Hepatocyte (in vitro differentiated cells): ENCODE measurements at regions not wholly inside any gene's neighbourhood (a gene's known extent, or its start where the extent isn't known, plus 50 kb on each side); places are given as distances from the start of the nearest gene placed in this dataset.

Experiments used
- DNase-seq: peaks from one replicate; pipeline ENCODE4 v3.0.0-alpha.2; 2016; ENCODE audit warnings: low spot score
- H2AFZ ChIP-seq: fragments of 200-600 bp; sonication (generic); 2 replicates; pipeline ENCODE4 v1.6.0; 2016; ENCODE audit warnings: antibody characterized with exemption, mild to moderate bottlenecking
- H3K27ac ChIP-seq: fragments of 200-600 bp; sonication (generic); 2 replicates; pipeline ENCODE4 v1.5.1; 2016; ENCODE audit warnings: mild to moderate bottlenecking
- H3K27me3 ChIP-seq: fragments of 200-600 bp; sonication (generic); 2 replicates; pipeline ENCODE4 v1.6.1; 2016
- H3K36me3 ChIP-seq: fragments of 200-600 bp; sonication (generic); replicated peaks from 2 replicates; pipeline ENCODE4 v1.5.1; 2016; ENCODE audit warnings: low read depth; ENCODE audit not compliant: insufficient read depth
- H3K4me1 ChIP-seq: fragments of 200-600 bp; sonication (generic); 2 replicates; pipeline ENCODE4 v1.5.1; 2016; ENCODE audit warnings: mild to moderate bottlenecking, moderate library complexity; ENCODE audit not compliant: insufficient read depth
- H3K4me2 ChIP-seq: fragments of 200-600 bp; sonication (generic); 2 replicates; pipeline ENCODE4 v1.6.0; 2016
- H3K4me3 ChIP-seq: fragments of 200-600 bp; sonication (generic); 2 replicates; pipeline ENCODE4 v1.5.1; 2016; ENCODE audit warnings: mild to moderate bottlenecking
- H3K79me2 ChIP-seq: fragments of 200-600 bp; sonication (generic); 2 replicates; pipeline ENCODE4 v1.6.0; 2017; ENCODE audit warnings: mild to moderate bottlenecking
- H3K9me2 ChIP-seq: fragments of 200-600 bp; sonication (generic); replicated peaks from 2 replicates; pipeline ENCODE4 v1.6.0; 2017; ENCODE audit warnings: mild to moderate bottlenecking; ENCODE audit not compliant: insufficient read depth
- H3K9me3 ChIP-seq: fragments of 200-600 bp; sonication (generic); 2 replicates; pipeline ENCODE4 v1.5.1; 2016; ENCODE audit warnings: low read depth, mild to moderate bottlenecking
- H4K20me1 ChIP-seq: fragments of 200-600 bp; sonication (generic); 2 replicates; pipeline ENCODE4 v1.6.0; 2016; ENCODE audit warnings: mild to moderate bottlenecking; ENCODE audit not compliant: insufficient read depth, poor library complexity, severe bottlenecking
- EZH2 ChIP-seq: fragments of 200-600 bp; sonication (generic); IDR thresholded peaks from 2 replicates; pipeline ENCODE4 v1.6.1; 2016; ENCODE audit warnings: antibody characterized with exemption, mild to moderate bottlenecking, borderline replicate concordance
- EZH2phosphoT487 ChIP-seq: fragments of 200-600 bp; sonication (generic); IDR thresholded peaks from one replicate; pipeline ENCODE4 v1.6.1; 2018; ENCODE audit warnings: antibody characterized with exemption, mild to moderate bottlenecking, low read depth, moderate library complexity; ENCODE audit not compliant: unreplicated experiment, severe bottlenecking
- WGBS: methylation state at CpG from one replicate; pipeline ENCODE4 v1.1.6; 2016; ENCODE audit warnings: low lambda C conversion rate; ENCODE audit errors: missing lambda C conversion rate; 5-methylcytosine and 5-hydroxymethylcytosine counted together
- TF ChIP-seq, protein P1 (sequence below): fragments of 200-600 bp; sonication (generic); IDR thresholded peaks from 2 replicates; pipeline ENCODE4 v1.5.1; 2016; ENCODE audit warnings: antibody characterized with exemption, mild to moderate bottlenecking; ENCODE audit not compliant: poor library complexity

DNA sequence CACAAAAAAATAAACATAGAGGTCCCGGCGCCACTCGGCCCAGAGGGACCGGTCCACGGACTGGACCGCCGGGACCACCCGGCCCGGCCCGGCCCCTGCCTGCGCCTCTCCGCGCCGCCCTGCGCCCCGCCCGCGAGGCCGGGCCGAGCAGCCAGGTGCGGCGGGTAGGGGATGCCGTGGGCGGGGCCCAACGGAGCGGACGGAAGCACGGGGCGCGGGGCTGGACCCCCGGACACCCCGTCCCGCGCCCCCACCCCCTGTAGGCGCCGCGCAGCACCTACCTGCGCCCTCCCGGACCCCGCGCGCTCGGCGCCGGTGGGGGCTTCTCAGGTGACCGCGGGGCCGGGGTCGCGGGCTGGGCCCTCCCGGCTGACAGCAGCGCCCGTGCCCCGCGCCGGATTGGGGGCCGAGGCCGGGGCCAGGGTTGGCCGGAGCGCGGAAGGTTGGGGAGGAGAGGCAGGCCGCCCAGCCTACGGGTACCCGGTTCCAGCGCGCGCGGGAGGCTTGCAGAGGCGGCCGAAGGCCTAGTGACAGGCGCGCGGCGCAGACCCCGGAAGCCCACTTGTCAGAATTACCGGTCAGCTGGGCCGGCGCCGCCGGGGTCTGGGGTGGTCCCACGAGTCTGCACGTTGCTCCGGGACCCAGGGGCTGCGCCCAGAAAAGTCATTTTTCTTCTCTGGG is 351.9 kb upstream of the CAMK1G start:
- no peaks in the 10 kb centered on the region for H3K36me3 ChIP-seq
- no peak overlapping the region for H3K27ac ChIP-seq
- no peaks in the 10 kb centered on the region for H3K79me2 ChIP-seq
- H2AFZ ChIP-seq = no peak overlapping the region
- H3K4me1 ChIP-seq = no peaks in the 10 kb centered on the region
- no peaks in the 10 kb centered on the region for H3K27me3 ChIP-seq
- WGBS = 99% methylated on average over 45 of the region's 84 CpGs
- no peak for DNase-seq
- no peak overlapping the region for H3K4me2 ChIP-seq
- TF ChIP-seq EZH2phosphoT487 (no peak), EZH2 (no peak)
- TF ChIP-seq, protein P1, sequence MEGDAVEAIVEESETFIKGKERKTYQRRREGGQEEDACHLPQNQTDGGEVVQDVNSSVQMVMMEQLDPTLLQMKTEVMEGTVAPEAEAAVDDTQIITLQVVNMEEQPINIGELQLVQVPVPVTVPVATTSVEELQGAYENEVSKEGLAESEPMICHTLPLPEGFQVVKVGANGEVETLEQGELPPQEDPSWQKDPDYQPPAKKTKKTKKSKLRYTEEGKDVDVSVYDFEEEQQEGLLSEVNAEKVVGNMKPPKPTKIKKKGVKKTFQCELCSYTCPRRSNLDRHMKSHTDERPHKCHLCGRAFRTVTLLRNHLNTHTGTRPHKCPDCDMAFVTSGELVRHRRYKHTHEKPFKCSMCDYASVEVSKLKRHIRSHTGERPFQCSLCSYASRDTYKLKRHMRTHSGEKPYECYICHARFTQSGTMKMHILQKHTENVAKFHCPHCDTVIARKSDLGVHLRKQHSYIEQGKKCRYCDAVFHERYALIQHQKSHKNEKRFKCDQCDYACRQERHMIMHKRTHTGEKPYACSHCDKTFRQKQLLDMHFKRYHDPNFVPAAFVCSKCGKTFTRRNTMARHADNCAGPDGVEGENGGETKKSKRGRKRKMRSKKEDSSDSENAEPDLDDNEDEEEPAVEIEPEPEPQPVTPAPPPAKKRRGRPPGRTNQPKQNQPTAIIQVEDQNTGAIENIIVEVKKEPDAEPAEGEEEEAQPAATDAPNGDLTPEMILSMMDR = no peak
- H3K9me2 ChIP-seq = no peaks in the 10 kb centered on the region
- H3K4me3 ChIP-seq = no peak overlapping the region
- H3K9me3 ChIP-seq = no peaks in the 10 kb centered on the region
- no peaks in the 10 kb centered on the region for H4K20me1 ChIP-seq

DNA sequence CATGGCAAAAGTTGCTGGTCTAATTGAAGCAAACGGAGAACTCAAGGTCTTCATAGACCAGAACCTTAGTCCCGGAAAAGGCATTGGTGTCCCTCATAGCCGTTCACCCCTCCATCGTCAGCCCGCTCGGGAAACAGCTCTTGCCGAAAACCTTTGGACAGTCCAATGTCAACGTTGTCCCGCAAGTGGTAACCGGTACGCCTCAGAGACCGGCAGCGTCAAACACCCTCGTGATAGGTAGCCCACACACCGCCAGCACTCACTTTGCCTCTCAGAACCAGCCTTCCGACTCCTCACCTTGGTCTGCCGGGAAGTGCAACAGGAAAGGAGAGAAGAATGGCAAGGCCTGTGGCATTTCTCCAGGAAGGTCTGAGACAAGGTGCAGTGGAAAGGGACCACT is 351.3 kb upstream of the CAMK1G start:
- no peak overlapping the region for H3K27ac ChIP-seq
- no peak overlapping the region for H3K4me3 ChIP-seq
- no peak overlapping the region for H3K4me2 ChIP-seq
- no peaks in the 10 kb centered on the region for H3K9me3 ChIP-seq
- 97% methylated on average over 17 of the region's 17 CpGs for WGBS
- no peaks in the 10 kb centered on the region for H3K79me2 ChIP-seq
- TF ChIP-seq, protein P1 = no peak
- TF ChIP-seq EZH2phosphoT487 (no peak), EZH2 (no peak)
- H2AFZ ChIP-seq = no peak overlapping the region
- no peaks in the 10 kb centered on the region for H3K9me2 ChIP-seq
- H4K20me1 ChIP-seq = no peaks in the 10 kb centered on the region
- no peaks in the 10 kb centered on the region for H3K27me3 ChIP-seq
- no peaks in the 10 kb centered on the region for H3K36me3 ChIP-seq
- no peak for DNase-seq
- no peaks in the 10 kb centered on the region for H3K4me1 ChIP-seq

DNA sequence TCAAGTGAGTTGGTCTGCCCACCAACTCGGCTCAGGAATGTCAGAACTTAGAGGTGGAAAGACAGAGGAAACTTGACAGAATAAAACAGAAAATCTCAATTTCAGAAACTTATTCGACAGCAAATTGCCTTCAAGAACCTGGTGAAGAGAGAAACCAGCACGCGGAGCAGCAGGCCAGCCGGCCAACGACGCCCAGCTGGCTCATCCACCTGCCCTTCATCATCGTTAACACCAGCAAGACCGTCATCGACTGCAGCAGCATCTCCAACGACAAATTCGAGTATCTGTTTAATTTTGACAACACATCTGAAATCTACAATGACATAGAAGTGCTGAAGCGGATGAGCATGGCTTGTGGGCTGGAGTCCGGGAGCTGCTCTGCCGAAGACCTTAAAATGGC is 350.8 kb upstream of the CAMK1G start:
- Histone ChIP-seq H4K20me1 (no peaks in the 10 kb centered on the region), H3K79me2 (no peaks in the 10 kb centered on the region), H3K9me3 (no peaks in the 10 kb centered on the region), H3K9me2 (no peaks in the 10 kb centered on the region), H3K27ac (no peak overlapping the region), H2AFZ (no peak overlapping the region), H3K27me3 (no peaks in the 10 kb centered on the region), H3K36me3 (no peaks in the 10 kb centered on the region), H3K4me3 (no peak overlapping the region), H3K4me2 (no peak overlapping the region), H3K4me1 (no peaks in the 10 kb centered on the region)
- DNase-seq = no peak
- TF ChIP-seq EZH2phosphoT487 (no peak), EZH2 (no peak)
- TF ChIP-seq, protein P1 = no peak
- WGBS = 96% methylated on average over 15 of the region's 15 CpGs

DNA sequence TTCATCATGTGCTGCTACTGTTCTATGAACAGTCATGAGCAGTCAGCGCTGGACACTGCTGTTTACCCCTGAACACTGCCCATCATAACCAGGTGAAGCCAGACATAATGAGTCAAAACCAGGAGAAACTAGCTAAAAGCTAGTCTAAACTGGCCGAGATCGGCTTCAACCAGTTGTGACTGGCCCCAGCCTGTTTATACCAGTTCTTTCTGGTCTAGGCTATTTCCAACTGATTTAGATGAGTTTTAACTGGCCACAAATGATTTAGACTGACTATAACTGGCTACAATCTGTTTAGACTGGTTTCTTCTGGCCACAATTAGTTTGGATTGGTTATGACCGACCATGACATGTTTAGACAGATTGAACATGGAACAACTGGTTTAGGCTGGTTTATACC is 348.3 kb upstream of the CAMK1G start:
- no peaks in the 10 kb centered on the region for H3K4me1 ChIP-seq
- H4K20me1 ChIP-seq = no peaks in the 10 kb centered on the region
- no peak for DNase-seq
- no peak overlapping the region for H3K4me2 ChIP-seq
- whole genome bisulfite sequencing = 96% methylated on average over 4 of the region's 4 CpGs
- no peaks in the 10 kb centered on the region for H3K9me3 ChIP-seq
- no peak overlapping the region for H3K27ac ChIP-seq
- no peaks in the 10 kb centered on the region for H3K79me2 ChIP-seq
- H3K27me3 ChIP-seq = no peaks in the 10 kb centered on the region
- no peak overlapping the region for H2AFZ ChIP-seq
- no peaks in the 10 kb centered on the region for H3K9me2 ChIP-seq
- no peak overlapping the region for H3K4me3 ChIP-seq
- no peaks in the 10 kb centered on the region for H3K36me3 ChIP-seq
- TF ChIP-seq EZH2 (no peak), EZH2phosphoT487 (no peak)
- TF ChIP-seq, protein P1 = no peak
